Neural crest cell (in vitro differentiated cells): ENCODE measurements at regions not wholly inside any gene's neighbourhood (a gene's known extent, or its start where the extent isn't known, plus 50 kb on each side); places are given as distances from the start of the nearest gene placed in this dataset.

Source experiments
- DNase-seq: peaks from one replicate; pipeline ENCODE4 v3.0.0; 2021; ENCODE audit warnings: low read depth, mixed read lengths, low spot score
- H3K27ac Mint-ChIP-seq: one replicate; pipeline ENCODE4 v1.8.0; 2021; ENCODE audit warnings: mild to moderate bottlenecking, mixed read lengths; ENCODE audit not compliant: unreplicated experiment
- H3K27me3 Mint-ChIP-seq: 2 replicates; pipeline ENCODE4 v1.8.0; 2021; ENCODE audit warnings: low read depth, mild to moderate bottlenecking, mixed read lengths
- H3K36me3 Mint-ChIP-seq: 2 replicates; pipeline ENCODE4 v1.8.0; 2021; ENCODE audit warnings: low read depth, mild to moderate bottlenecking, mixed read lengths
- H3K4me1 Mint-ChIP-seq: 2 replicates; pipeline ENCODE4 v1.8.0; 2021; ENCODE audit warnings: mixed read lengths
- H3K4me3 Mint-ChIP-seq: one replicate; pipeline ENCODE4 v1.8.0; 2021; ENCODE audit warnings: mild to moderate bottlenecking, mixed read lengths
- H3K9me3 Mint-ChIP-seq: 2 replicates; pipeline ENCODE4 v1.8.0; 2021; ENCODE audit warnings: mixed read lengths
- CTCF ChIP-seq: fragments of 200-600 bp; sonication (generic); conservative IDR thresholded peaks from 2 replicates; pipeline ENCODE4 v1.5.0; 2021; ENCODE audit warnings: antibody characterized with exemption, mild to moderate bottlenecking

DNA sequence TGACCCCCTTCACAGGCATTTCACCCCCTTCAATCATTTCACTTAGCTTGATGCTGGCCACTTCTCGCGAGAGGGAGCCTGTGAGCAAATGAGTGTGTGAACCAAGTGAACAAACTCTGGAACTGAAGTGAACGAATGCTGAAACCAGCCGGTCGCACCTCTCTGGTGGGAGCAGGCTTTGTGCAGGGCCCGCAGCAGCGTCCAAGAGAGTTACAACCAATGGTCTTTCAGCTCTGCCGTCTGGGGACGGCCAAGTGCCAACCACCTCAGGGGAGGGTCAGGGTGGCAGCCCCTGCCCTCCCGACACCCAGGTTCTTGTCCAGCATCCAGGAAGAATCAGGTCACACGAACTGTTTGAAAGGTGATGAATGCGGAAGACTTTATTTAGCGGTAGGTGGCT lies 764.0 kb downstream of the SUCLG1 start:
- DNase-seq = no peak
- Mint-ChIP-seq H3K36me3 (peaks cover 2% of the 10 kb centered on the region), H3K9me3 (peaks cover 7% of the 10 kb centered on the region)

GRCh38 chr2:83689402-83689801 lies 769.7 kb downstream of the SUCLG1 start:
- no peaks in the 10 kb centered on the region for H3K4me1 Mint-ChIP-seq
- TF ChIP-seq CTCF = no peak
- no peak for DNase-seq
- peaks cover 7% of the 10 kb centered on the region for H3K9me3 Mint-ChIP-seq
- no peak overlapping the region for H3K4me3 Mint-ChIP-seq
- no peak overlapping the region for H3K27ac Mint-ChIP-seq
- H3K36me3 Mint-ChIP-seq = peaks cover 2% of the 10 kb centered on the region
- H3K27me3 Mint-ChIP-seq = no peaks in the 10 kb centered on the region

More for the DNA sequence above, 764.0 kb downstream of the SUCLG1 start:
- TF ChIP-seq CTCF = no peak
- H3K4me1 Mint-ChIP-seq = peaks cover 17% of the 10 kb centered on the region
- H3K4me3 Mint-ChIP-seq = no peak overlapping the region
- H3K27me3 Mint-ChIP-seq = no peaks in the 10 kb centered on the region
- no peak overlapping the region for H3K27ac Mint-ChIP-seq

GRCh38 chr2:83686863-83687262 lies 772.2 kb downstream of the SUCLG1 start:
- no peak for DNase-seq
- Mint-ChIP-seq H3K36me3 (no peaks in the 10 kb centered on the region), H3K27me3 (no peaks in the 10 kb centered on the region), H3K27ac (no peak overlapping the region), H3K4me1 (no peaks in the 10 kb centered on the region), H3K4me3 (no peak overlapping the region), H3K9me3 (peaks cover 2% of the 10 kb centered on the region)
- no peak for TF ChIP-seq CTCF

DNA sequence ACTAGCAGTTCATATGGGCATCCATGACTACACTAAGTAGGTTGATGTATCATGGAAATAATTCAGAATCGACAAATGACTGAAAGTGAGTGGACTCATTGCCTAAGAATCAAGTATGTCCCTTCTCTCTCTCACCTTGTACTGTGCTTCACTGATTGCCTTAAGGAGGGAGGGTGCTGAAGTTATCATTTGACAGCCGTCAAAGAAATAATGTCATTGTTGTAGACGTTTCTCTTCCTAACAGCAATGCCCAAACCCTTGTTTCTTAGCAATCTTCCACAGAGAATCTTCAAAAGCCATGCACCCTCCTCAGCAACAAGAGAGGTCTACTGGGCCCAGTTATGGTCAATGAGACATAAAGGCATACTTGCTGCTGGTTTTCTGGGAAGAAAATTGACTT lies 785.0 kb downstream of the SUCLG1 start:
- Mint-ChIP-seq H3K4me1 (no peaks in the 10 kb centered on the region), H3K27me3 (no peaks in the 10 kb centered on the region), H3K36me3 (no peaks in the 10 kb centered on the region), H3K9me3 (peaks cover 10% of the 10 kb centered on the region), H3K4me3 (no peak overlapping the region), H3K27ac (no peak overlapping the region)
- DNase-seq = no peak
- TF ChIP-seq CTCF = no peak

- H3K27me3 Mint-ChIP-seq = no peaks in the 10 kb centered on the region
- no peaks in the 10 kb centered on the region for H3K36me3 Mint-ChIP-seq
- DNase-seq = no peak
- no peak overlapping the region for H3K4me3 Mint-ChIP-seq
- no peaks in the 10 kb centered on the region for H3K4me1 Mint-ChIP-seq
- no peak overlapping the region for H3K27ac Mint-ChIP-seq
- H3K9me3 Mint-ChIP-seq = no peaks in the 10 kb centered on the region
- no peak for TF ChIP-seq CTCF
Observed at GRCh38 chr2:83665894-83666293, 793.2 kb downstream of the SUCLG1 start.

DNA sequence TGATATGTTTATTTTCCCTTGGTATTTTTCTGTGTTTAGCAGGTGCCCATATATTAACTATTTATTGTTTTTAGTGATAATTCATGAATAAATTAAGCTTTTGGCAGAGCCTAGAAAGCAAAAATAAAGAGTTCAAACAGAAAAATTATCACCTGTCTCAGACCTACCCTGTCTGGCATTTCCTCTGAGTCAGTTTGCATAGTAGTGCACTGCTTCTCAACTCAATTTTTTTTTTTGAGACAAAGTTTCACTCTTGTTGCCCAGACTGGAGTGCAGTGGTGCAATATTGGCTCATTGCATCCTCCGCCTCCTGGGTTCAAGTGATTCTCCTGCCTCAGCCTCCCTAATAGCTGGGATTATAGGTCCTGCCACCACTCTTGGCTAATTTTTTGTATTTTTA lies 793.9 kb downstream of the SUCLG1 start:
- H3K4me1 Mint-ChIP-seq = no peaks in the 10 kb centered on the region
- H3K27me3 Mint-ChIP-seq = no peaks in the 10 kb centered on the region
- TF ChIP-seq CTCF = no peak
- no peak overlapping the region for H3K27ac Mint-ChIP-seq
- no peaks in the 10 kb centered on the region for H3K36me3 Mint-ChIP-seq
- no peak for DNase-seq
- no peak overlapping the region for H3K4me3 Mint-ChIP-seq
- no peaks in the 10 kb centered on the region for H3K9me3 Mint-ChIP-seq
